ENCODE measurements at regions not wholly inside any gene's neighbourhood (a gene's known extent, or its start where the extent isn't known, plus 50 kb on each side); places are given as distances from the start of the nearest gene placed in this dataset.

DNA sequence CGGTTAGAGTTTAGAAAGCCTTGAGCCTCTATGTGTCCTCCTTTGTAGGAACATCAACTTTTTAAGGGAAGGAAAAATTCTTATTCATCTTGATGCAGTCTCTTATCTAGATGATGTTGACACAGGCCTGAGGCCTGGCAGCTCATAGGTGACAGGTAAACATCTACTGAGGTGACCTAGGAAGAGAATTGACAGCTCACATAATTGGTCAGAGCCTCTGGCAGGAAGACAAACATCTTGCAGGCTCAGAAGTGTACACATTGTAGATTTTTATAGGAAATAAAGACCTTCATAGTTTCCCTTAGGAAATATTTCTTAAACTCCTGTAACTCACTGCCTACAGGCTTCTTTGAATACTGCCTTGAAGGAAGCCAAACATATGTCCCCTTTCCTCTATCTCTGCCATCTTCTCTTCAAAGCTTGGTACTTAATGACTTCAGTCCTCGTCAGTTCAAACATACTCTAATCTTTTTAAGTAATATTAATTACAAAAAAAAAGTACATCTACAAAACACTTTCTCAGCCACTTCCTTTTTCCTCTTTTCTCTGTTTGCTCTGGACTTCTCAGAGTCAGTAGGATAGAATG is 341.3 kb downstream of the TBL1XR1 start:
- no peak for TF ChIP-seq YY1 (IDR thresholded peaks at IDR 0.05; ENCODE audit: insufficient read depth, insufficient read length)
- no peak for TF ChIP-seq SUZ12 (IDR thresholded peaks at IDR 0.05; ENCODE audit: extremely low read depth, insufficient read depth, insufficient read length)
- no peak for TF ChIP-seq ZNF274 (IDR thresholded peaks at IDR 0.05; ENCODE audit: low read depth, low read length)
